Heart left ventricle (tissue), 13 donors: ENCODE measurements at regions not wholly inside any gene's neighbourhood (a gene's known extent, or its start where the extent isn't known, plus 50 kb on each side); places are given as distances from the start of the nearest gene placed in this dataset.

Source experiments
- POLR2A ChIP-seq, 2 donors: fragments of 450-650 bp; IDR thresholded peaks; one replicate each; pipeline ENCODE4 v1.6.1; 2017; ENCODE audit warnings: antibody characterized with exemption in 2 of 2, mild to moderate bottlenecking in 2 of 2, moderate library complexity in 2 of 2
- TF ChIP-seq, protein P1 (sequence below), 12 donors: fragments of 200-600 bp; sonication (generic) in 4 of 12; IDR thresholded peaks; one replicate each; pipeline versions ENCODE4 v1.5.0 to v1.8.0; 2018 to 2022; ENCODE audit warnings: antibody characterized with exemption in 12 of 12, mild to moderate bottlenecking in 5 of 12
- donor health status: ischemic (EF 13 %, LVEDD 7.1; RV severe dilation, severe dysfunction).
- donor health status: DM: no; HTN: yes; CAD: no.
- donor health status: DM: no; HTN: no; CAD: no.
- donor health status: ischemic (EF 25% LVEDD 6.9; RV normal size, moderate dysfunction).
- donor health status: ischemic (EF 25% LVEDD 5.7; RV mildly dilated, moderate dysfunction).
- donor health status: ischemic (EF 35%, LVEDD 5.7; RV mildly dilated, moderate dysfunction).
- donor health status: nonischemic (EF 11% LVEDD 7.7; RV severe dilation, severe dysfunction).
- donor health status: DM: yes; HTN: yes; CAD: no.
- donor health status: PGD.
- donor health status: ischemic (EF 29% LVEDD 5.4; RV normal size, mild dysfunction).
- donor health status: nonischemic (EF 23%, LVEDD 6.1; RV moderate dilation, normal function).

DNA sequence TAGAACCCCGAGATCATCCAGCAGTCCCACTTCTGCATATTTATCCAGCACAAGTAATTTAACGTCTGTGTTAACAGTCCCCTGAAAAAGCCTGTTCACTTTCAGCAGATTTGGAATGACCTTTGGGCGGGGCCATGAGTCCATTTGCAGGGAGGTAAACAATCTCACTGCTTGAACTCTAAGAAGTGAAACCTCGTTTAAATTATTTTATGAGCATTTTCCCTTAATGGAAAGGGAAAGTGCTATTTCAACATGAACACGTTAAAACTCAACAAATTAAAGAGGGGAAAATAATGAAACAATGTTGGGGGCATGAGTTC, 282.8 kb downstream of the GATA3 start:
- TF ChIP-seq, protein P1, sequence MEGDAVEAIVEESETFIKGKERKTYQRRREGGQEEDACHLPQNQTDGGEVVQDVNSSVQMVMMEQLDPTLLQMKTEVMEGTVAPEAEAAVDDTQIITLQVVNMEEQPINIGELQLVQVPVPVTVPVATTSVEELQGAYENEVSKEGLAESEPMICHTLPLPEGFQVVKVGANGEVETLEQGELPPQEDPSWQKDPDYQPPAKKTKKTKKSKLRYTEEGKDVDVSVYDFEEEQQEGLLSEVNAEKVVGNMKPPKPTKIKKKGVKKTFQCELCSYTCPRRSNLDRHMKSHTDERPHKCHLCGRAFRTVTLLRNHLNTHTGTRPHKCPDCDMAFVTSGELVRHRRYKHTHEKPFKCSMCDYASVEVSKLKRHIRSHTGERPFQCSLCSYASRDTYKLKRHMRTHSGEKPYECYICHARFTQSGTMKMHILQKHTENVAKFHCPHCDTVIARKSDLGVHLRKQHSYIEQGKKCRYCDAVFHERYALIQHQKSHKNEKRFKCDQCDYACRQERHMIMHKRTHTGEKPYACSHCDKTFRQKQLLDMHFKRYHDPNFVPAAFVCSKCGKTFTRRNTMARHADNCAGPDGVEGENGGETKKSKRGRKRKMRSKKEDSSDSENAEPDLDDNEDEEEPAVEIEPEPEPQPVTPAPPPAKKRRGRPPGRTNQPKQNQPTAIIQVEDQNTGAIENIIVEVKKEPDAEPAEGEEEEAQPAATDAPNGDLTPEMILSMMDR (IDR thresholded peaks at IDR 0.05): no peak
- TF ChIP-seq POLR2A (IDR thresholded peaks at IDR 0.05): no peak
